Fibroblast of lung (primary cell): ENCODE measurements at regions not wholly inside any gene's neighbourhood (a gene's known extent, or its start where the extent isn't known, plus 50 kb on each side); places are given as distances from the start of the nearest gene placed in this dataset.

ENCODE experiments used
- DNase-seq, 2 donors: peaks; one replicate each; pipeline versions ENCODE4 v3.0.0 to v3.0.0-alpha.2; 2010; ENCODE audit warnings: low read depth in 2 of 2
- H2AFZ ChIP-seq: 2 replicates; pipeline ENCODE4 v1.5.1; 2012; ENCODE audit warnings: low read length, control low read depth, inconsistent platforms
- H3K27ac ChIP-seq: 2 replicates; pipeline ENCODE4 v1.5.1; 2011; ENCODE audit warnings: low read length, control low read depth; ENCODE audit not compliant: insufficient read depth
- H3K27me3 ChIP-seq: 2 replicates; pipeline ENCODE4 v1.5.1; 2011; ENCODE audit warnings: mild to moderate bottlenecking, low read length; ENCODE audit not compliant: control insufficient read depth, insufficient read depth
- H3K36me3 ChIP-seq: 2 replicates; pipeline ENCODE4 v1.5.1; 2011; ENCODE audit warnings: low read length; ENCODE audit not compliant: control insufficient read depth, insufficient read depth
- H3K4me1 ChIP-seq: 2 replicates; pipeline ENCODE4 v1.5.1; 2011; ENCODE audit warnings: low read length; ENCODE audit not compliant: control insufficient read depth, insufficient read depth; ENCODE audit errors: extremely low read depth
- H3K4me2 ChIP-seq: 2 replicates; pipeline ENCODE4 v1.5.1; 2011; ENCODE audit warnings: low read length, control low read depth; ENCODE audit not compliant: insufficient read depth; ENCODE audit errors: extremely low read depth
- H3K4me3 ChIP-seq, 4 experiments: fragments of 200-600 bp in 1 of 4; sonication (generic) in 1 of 4; replicated peaks in 1 of 4; 2 replicates each; pipeline ENCODE4 v1.5.1; 2011 to 2016; ENCODE audit warnings: low read length in 4 of 4, low read depth in 3 of 4, mild to moderate bottlenecking in 3 of 4, control low read depth in 2 of 4, inconsistent platforms in 1 of 4, mixed read lengths in 1 of 4; ENCODE audit not compliant: insufficient read depth in 1 of 4; ENCODE audit errors: control extremely low read depth in 1 of 4
- H3K79me2 ChIP-seq: 2 replicates; pipeline ENCODE4 v1.5.1; 2012; ENCODE audit warnings: mild to moderate bottlenecking, low read length, inconsistent platforms; ENCODE audit not compliant: control insufficient read depth, insufficient read depth
- H3K9ac ChIP-seq: 2 replicates; pipeline ENCODE4 v1.5.1; 2011; ENCODE audit warnings: mild to moderate bottlenecking, low read length, control low read depth; ENCODE audit not compliant: insufficient read depth
- H3K9me3 ChIP-seq: 2 replicates; pipeline ENCODE4 v1.5.1; 2012; ENCODE audit warnings: low read depth, low read length; ENCODE audit not compliant: control insufficient read depth, insufficient read depth
- H4K20me1 ChIP-seq: 2 replicates; pipeline ENCODE4 v1.5.1; 2011; ENCODE audit warnings: low read length; ENCODE audit not compliant: control insufficient read depth, insufficient read depth; ENCODE audit errors: extremely low read depth
- CTCF ChIP-seq, 2 donors: IDR thresholded peaks in 1 of 2; conservative IDR thresholded peaks in 1 of 2; 1 replicate in 1 of 2; 2 replicates in 1 of 2; pipeline ENCODE4 v1.5.1; 2011 to 2012; ENCODE audit warnings: low read length in 2 of 2, control low read depth in 1 of 2, inconsistent platforms in 1 of 2, low read depth in 1 of 2, mild to moderate bottlenecking in 1 of 2
- EZH2 ChIP-seq: IDR thresholded peaks from 2 replicates; pipeline ENCODE4 v1.5.1; 2012; ENCODE audit warnings: low read length, control low read depth, mild to moderate bottlenecking; ENCODE audit errors: missing control alignments

GRCh38 chr13:34749046-34749445 lies 193.0 kb upstream of the NBEA start:
- no peaks in the 10 kb centered on the region for H3K9me3 ChIP-seq
- H3K4me1 ChIP-seq: no peaks in the 10 kb centered on the region
- no peak for DNase-seq
- H3K36me3 ChIP-seq: no peaks in the 10 kb centered on the region
- no peak overlapping the region for H2AFZ ChIP-seq
- H3K79me2 ChIP-seq: no peaks in the 10 kb centered on the region
- no peaks in the 10 kb centered on the region for H3K27me3 ChIP-seq
- H4K20me1 ChIP-seq: no peaks in the 10 kb centered on the region
- no peak overlapping the region for H3K27ac ChIP-seq
- TF ChIP-seq CTCF (conservative IDR thresholded peaks at IDR 0.05 in 1 of 2, IDR thresholded peaks at IDR 0.05 in 1 of 2; ENCODE audit: low read depth in 1 of 2, low read length in 2 of 2) (no peak), EZH2 (no peak)
- H3K4me2 ChIP-seq: no peak overlapping the region
- no peak overlapping the region for H3K9ac ChIP-seq
- H3K4me3 ChIP-seq: no peak overlapping the region

GRCh38 chr13:34750078-34750931 lies 191.8 kb upstream of the NBEA start:
- H2AFZ ChIP-seq: no peak overlapping the region
- TF ChIP-seq CTCF (conservative IDR thresholded peaks at IDR 0.05 in 1 of 2, IDR thresholded peaks at IDR 0.05 in 1 of 2; ENCODE audit: low read depth in 1 of 2, low read length in 2 of 2): no peak
- TF ChIP-seq EZH2: no peak
- H3K79me2 ChIP-seq: no peaks in the 10 kb centered on the region
- no peaks in the 10 kb centered on the region for H3K9me3 ChIP-seq
- H3K4me1 ChIP-seq: no peaks in the 10 kb centered on the region
- H3K27me3 ChIP-seq: no peaks in the 10 kb centered on the region
- peak overlapping the region in 2 of 4 experiments; percentile 42 to 59 for H3K4me3 ChIP-seq
- peak in 1 of 2 donors; percentile 24 for DNase-seq
- H3K27ac ChIP-seq: no peak overlapping the region
- no peaks in the 10 kb centered on the region for H3K36me3 ChIP-seq
- peak overlapping the region; percentile 8 for H3K4me2 ChIP-seq
- no peak overlapping the region for H3K9ac ChIP-seq
- H4K20me1 ChIP-seq: no peaks in the 10 kb centered on the region

- Histone ChIP-seq H4K20me1 (no peaks in the 10 kb centered on the region), H3K9me3 (no peaks in the 10 kb centered on the region), H3K36me3 (no peaks in the 10 kb centered on the region), H3K4me3 (no peak overlapping the region), H3K4me2 (no peak overlapping the region), H3K4me1 (no peaks in the 10 kb centered on the region), H3K79me2 (no peaks in the 10 kb centered on the region), H3K27ac (no peak overlapping the region), H3K27me3 (no peaks in the 10 kb centered on the region), H3K9ac (no peak overlapping the region), H2AFZ (no peak overlapping the region)
- TF ChIP-seq CTCF (conservative IDR thresholded peaks at IDR 0.05 in 1 of 2, IDR thresholded peaks at IDR 0.05 in 1 of 2; ENCODE audit: low read depth in 1 of 2, low read length in 2 of 2) (no peak), EZH2 (no peak)
- DNase-seq: no peak
Measured at GRCh38 chr13:34751044-34751443, 191.0 kb upstream of the NBEA start.
